ENCODE measurements at regions not wholly inside any gene's neighbourhood (a gene's known extent, or its start where the extent isn't known, plus 50 kb on each side); places are given as distances from the start of the nearest gene placed in this dataset.
"Not testable (repeated sequence)": the region's sequence is repeated elsewhere in the genome, so short reads cannot be mapped to it uniquely, and the experiment has no call there.

- Histone ChIP-seq H3K4me3 (no peak overlapping the region), H2AFZ (no peak overlapping the region), H3F3A (ENCODE audit: insufficient read depth) (no peaks in the 10 kb centered on the region), H3K79me2 (ENCODE audit: insufficient read depth) (no peaks in the 10 kb centered on the region), H3K4me1 (ENCODE audit: insufficient read depth) (no peaks in the 10 kb centered on the region), H3K36me3 (ENCODE audit: low read depth) (no peaks in the 10 kb centered on the region), H3K27ac (no peak overlapping the region), H3K4me2 (ENCODE audit: unreplicated experiment) (no peak overlapping the region), H3K9me3 (ENCODE audit: low read depth) (no peaks in the 10 kb centered on the region), H4K20me1 (ENCODE audit: insufficient read depth) (no peaks in the 10 kb centered on the region), H3K27me3 (replicated peaks; ENCODE audit: insufficient read depth) (no peaks in the 10 kb centered on the region), H3K9me2 (ENCODE audit: insufficient read depth) (no peaks in the 10 kb centered on the region), H3K9ac (no peak overlapping the region)
- no peak for DNase-seq
- WGBS, 2 experiments (ENCODE audit: low coverage in 1 of 2, low lambda C conversion rate in 2 of 2, missing lambda C conversion rate in 2 of 2), result 26 to 32% methylated on average over 1 of the region's 1 CpG
- no peak for TF ChIP-seq EZH2 (IDR thresholded peaks at IDR 0.05; ENCODE audit: insufficient read depth, poor library complexity, severe bottlenecking)
- TF ChIP-seq EZH2phosphoT487 (IDR thresholded peaks at IDR 0.05; ENCODE audit: insufficient read depth, low read depth), result no peak
- in situ Hi-C loops (cut with MboI), result no loop called here
These were observed 467.1 kb downstream of the ADCYAP1 start for GRCh38 chr18:1371724-1372123.

- no peaks in the 10 kb centered on the region for H3K4me1 ChIP-seq (ENCODE audit: insufficient read depth)
- H3K9me3 ChIP-seq (ENCODE audit: low read depth), result no peaks in the 10 kb centered on the region
- DNase-seq, result no peak
- H3K27ac ChIP-seq, result no peak overlapping the region
- H3K27me3 ChIP-seq (replicated peaks; ENCODE audit: insufficient read depth), result no peaks in the 10 kb centered on the region
- no peak overlapping the region for H2AFZ ChIP-seq
- H3K4me2 ChIP-seq (ENCODE audit: unreplicated experiment), result no peak overlapping the region
- H3K9me2 ChIP-seq (ENCODE audit: insufficient read depth), result no peaks in the 10 kb centered on the region
- H3K9ac ChIP-seq, result no peak overlapping the region
- TF ChIP-seq EZH2 (IDR thresholded peaks at IDR 0.05; ENCODE audit: insufficient read depth, poor library complexity, severe bottlenecking) (no peak), EZH2phosphoT487 (IDR thresholded peaks at IDR 0.05; ENCODE audit: insufficient read depth, low read depth) (no peak)
- no peaks in the 10 kb centered on the region for H3K36me3 ChIP-seq (ENCODE audit: low read depth)
- in situ Hi-C loops (cut with MboI), result no loop called here
- H4K20me1 ChIP-seq (ENCODE audit: insufficient read depth), result no peaks in the 10 kb centered on the region
- no peak overlapping the region for H3K4me3 ChIP-seq
- H3K79me2 ChIP-seq (ENCODE audit: insufficient read depth), result no peaks in the 10 kb centered on the region
- H3F3A ChIP-seq (ENCODE audit: insufficient read depth), result no peaks in the 10 kb centered on the region
- 12 to 20% methylated on average over 3 of the region's 3 CpGs for WGBS, 2 experiments (ENCODE audit: low coverage in 1 of 2, low lambda C conversion rate in 2 of 2, missing lambda C conversion rate in 2 of 2)
These were observed 478.8 kb downstream of the ADCYAP1 start for GRCh38 chr18:1383465-1383864.

- H3K36me3 ChIP-seq (ENCODE audit: low read depth); H3K9me3 ChIP-seq (ENCODE audit: low read depth); H3K9me2 ChIP-seq (ENCODE audit: insufficient read depth); DNase-seq; in situ Hi-C loops (cut with MboI); H3K4me2 ChIP-seq (ENCODE audit: unreplicated experiment); H4K20me1 ChIP-seq (ENCODE audit: insufficient read depth); H3K27ac ChIP-seq; H3K27me3 ChIP-seq (replicated peaks; ENCODE audit: insufficient read depth); H3K4me3 ChIP-seq; H3K79me2 ChIP-seq (ENCODE audit: insufficient read depth); H3K4me1 ChIP-seq (ENCODE audit: insufficient read depth); H2AFZ ChIP-seq; H3F3A ChIP-seq (ENCODE audit: insufficient read depth); H3K9ac ChIP-seq: not testable (repeated sequence)
These were observed 483.8 kb downstream of the ADCYAP1 start for GRCh38 chr18:1388468-1388867.

GRCh38 chr18:1392046-1392445, 487.4 kb downstream of the ADCYAP1 start:
- Histone ChIP-seq H3K79me2 (ENCODE audit: insufficient read depth) (no peaks in the 10 kb centered on the region), H3K4me2 (ENCODE audit: unreplicated experiment) (no peak overlapping the region), H3K4me1 (ENCODE audit: insufficient read depth) (no peaks in the 10 kb centered on the region), H3F3A (ENCODE audit: insufficient read depth) (no peaks in the 10 kb centered on the region), H3K9ac (no peak overlapping the region), H4K20me1 (ENCODE audit: insufficient read depth) (no peaks in the 10 kb centered on the region), H3K9me2 (ENCODE audit: insufficient read depth) (no peaks in the 10 kb centered on the region), H3K27ac (no peak overlapping the region), H3K36me3 (ENCODE audit: low read depth) (no peaks in the 10 kb centered on the region), H2AFZ (no peak overlapping the region), H3K4me3 (no peak overlapping the region), H3K9me3 (ENCODE audit: low read depth) (no peaks in the 10 kb centered on the region), H3K27me3 (replicated peaks; ENCODE audit: insufficient read depth) (no peaks in the 10 kb centered on the region)
- WGBS, 2 experiments (ENCODE audit: low coverage in 1 of 2, low lambda C conversion rate in 2 of 2, missing lambda C conversion rate in 2 of 2), result 3 to 9% methylated on average over 3 of the region's 3 CpGs
- in situ Hi-C loops (cut with MboI), result no loop called here
- DNase-seq, result no peak
- TF ChIP-seq EZH2 (IDR thresholded peaks at IDR 0.05; ENCODE audit: insufficient read depth, poor library complexity, severe bottlenecking) (no peak), EZH2phosphoT487 (IDR thresholded peaks at IDR 0.05; ENCODE audit: insufficient read depth, low read depth) (no peak)

GRCh38 chr18:1392865-1393734, 488.4 kb downstream of the ADCYAP1 start:
- WGBS, 2 experiments (ENCODE audit: low coverage in 1 of 2, low lambda C conversion rate in 2 of 2, missing lambda C conversion rate in 2 of 2), result 38 to 50% methylated on average over 7 of the region's 7 CpGs
- in situ Hi-C loops (cut with MboI), result no loop called here

More at GRCh38 chr18:1392865-1393734, 488.4 kb downstream of the ADCYAP1 start:
- no peak for DNase-seq
- Histone ChIP-seq H3K9me2 (ENCODE audit: insufficient read depth) (no peaks in the 10 kb centered on the region), H3F3A (ENCODE audit: insufficient read depth) (no peaks in the 10 kb centered on the region), H3K79me2 (ENCODE audit: insufficient read depth) (no peaks in the 10 kb centered on the region), H3K27me3 (replicated peaks; ENCODE audit: insufficient read depth) (no peaks in the 10 kb centered on the region), H2AFZ (no peak overlapping the region), H3K4me3 (no peak overlapping the region), H4K20me1 (ENCODE audit: insufficient read depth) (no peaks in the 10 kb centered on the region), H3K36me3 (ENCODE audit: low read depth) (no peaks in the 10 kb centered on the region), H3K9ac (no peak overlapping the region), H3K9me3 (ENCODE audit: low read depth) (no peaks in the 10 kb centered on the region), H3K27ac (no peak overlapping the region), H3K4me1 (ENCODE audit: insufficient read depth) (no peaks in the 10 kb centered on the region), H3K4me2 (ENCODE audit: unreplicated experiment) (no peak overlapping the region)
- TF ChIP-seq EZH2phosphoT487 (IDR thresholded peaks at IDR 0.05; ENCODE audit: insufficient read depth, low read depth) (no peak), EZH2 (IDR thresholded peaks at IDR 0.05; ENCODE audit: insufficient read depth, poor library complexity, severe bottlenecking) (no peak)
